Esophagus muscularis mucosa (tissue), 4 donors: ENCODE measurements at regions not wholly inside any gene's neighbourhood (a gene's known extent, or its start where the extent isn't known, plus 50 kb on each side); places are given as distances from the start of the nearest gene placed in this dataset.

ENCODE experiments used
- CTCF ChIP-seq, 3 experiments: fragments of 200-600 bp in 2 of 3; fragments of 450-650 bp in 1 of 3; sonication (generic) in 2 of 3; IDR thresholded peaks; one replicate each; pipeline ENCODE4 v1.5.1; 2017 to 2019; ENCODE audit warnings: antibody characterized with exemption in 3 of 3, mild to moderate bottlenecking in 2 of 3, moderate library complexity in 1 of 3
- EP300 ChIP-seq: sonication (generic); formaldehyde crosslinking; IDR thresholded peaks from one replicate; pipeline ENCODE4 v1.6.1; 2017; ENCODE audit warnings: antibody characterized with exemption
- POLR2A ChIP-seq: fragments of 450-650 bp; IDR thresholded peaks from one replicate; pipeline ENCODE4 v1.6.1; 2017; ENCODE audit warnings: antibody characterized with exemption, moderate library complexity, mild to moderate bottlenecking, low read depth
- POLR2AphosphoS5 ChIP-seq, 2 donors: sonication (generic); formaldehyde crosslinking; IDR thresholded peaks; one replicate each; pipeline ENCODE4 v1.6.1; 2017; ENCODE audit warnings: antibody characterized with exemption in 2 of 2

GRCh38 chr3:20984594-20985205 is 766.3 kb downstream of the ZNF385D start:
- TF ChIP-seq EP300: no peak
- TF ChIP-seq CTCF (IDR thresholded peaks at IDR 0.05): no peak
- TF ChIP-seq POLR2A: no peak
- TF ChIP-seq POLR2AphosphoS5 (IDR thresholded peaks at IDR 0.05): no peak
